SK-N-SH treated with all-trans-retinoic acid at 6 μM for 48 hours (cell line): ENCODE measurements at regions not wholly inside any gene's neighbourhood (a gene's known extent, or its start where the extent isn't known, plus 50 kb on each side); places are given as distances from the start of the nearest gene placed in this dataset.

Source experiments
- ATAC-seq: fragments of 200-7000 bp; cut with Tn5 transposase; 3 replicates; pipeline ENCODE4 v1.9.1; 2020; ENCODE audit warnings: mild to moderate bottlenecking, moderate library complexity
- ARNTL ChIP-seq: fragments of 450-650 bp; formaldehyde crosslinking; IDR thresholded peaks from 2 replicates; pipeline ENCODE4 v1.5.0; 2020; ENCODE audit warnings: low read depth, mild to moderate bottlenecking, moderate library complexity, borderline replicate concordance
- BACH2 ChIP-seq: fragments of 250-450 bp; sonication (Bioruptor Pico); IDR thresholded peaks from 2 replicates; pipeline ENCODE4 v1.9.0; 2021; ENCODE audit warnings: mild to moderate bottlenecking, borderline replicate concordance
- CREB5 ChIP-seq: fragments of 250-450 bp; sonication (Bioruptor Pico); IDR thresholded peaks from 2 replicates; pipeline ENCODE4 v1.5.1; 2020; ENCODE audit warnings: low read depth, mild to moderate bottlenecking, moderate library complexity
- CSRNP3 ChIP-seq: fragments of 250-450 bp; sonication (Bioruptor Pico); IDR thresholded peaks from 2 replicates; pipeline ENCODE4 v1.5.1; 2021; ENCODE audit warnings: mild to moderate bottlenecking, moderate library complexity
- ESRRG ChIP-seq: fragments of 250-450 bp; sonication (Bioruptor Pico); IDR thresholded peaks from 2 replicates; pipeline ENCODE4 v1.6.1; 2021; ENCODE audit warnings: mild to moderate bottlenecking
- GLIS3 ChIP-seq: fragments of 250-450 bp; sonication (Bioruptor Pico); IDR thresholded peaks from 2 replicates; pipeline ENCODE4 v1.5.0; 2020; ENCODE audit warnings: mild to moderate bottlenecking, moderate library complexity
- ISL1 ChIP-seq: fragments of 250-450 bp; sonication (Bioruptor Pico); IDR thresholded peaks from 2 replicates; pipeline ENCODE4 v2.1.2; 2022; ENCODE audit warnings: mild to moderate bottlenecking, moderate library complexity
- OSR1 ChIP-seq: fragments of 250-450 bp; sonication (Bioruptor Pico); IDR thresholded peaks from 2 replicates; pipeline ENCODE4 v1.8.0; 2022; ENCODE audit warnings: moderate library complexity, mild to moderate bottlenecking, inconsistent platforms
- POU6F1 ChIP-seq: fragments of 250-450 bp; sonication (Bioruptor Pico); IDR thresholded peaks from 2 replicates; pipeline ENCODE4 v1.8.0; 2021; ENCODE audit warnings: low read depth, mild to moderate bottlenecking, moderate library complexity, borderline replicate concordance
- PPARA ChIP-seq: fragments of 250-450 bp; sonication (Bioruptor Pico); IDR thresholded peaks from 2 replicates; pipeline ENCODE4 v1.5.0; 2020; ENCODE audit warnings: mild to moderate bottlenecking, borderline replicate concordance
- RARB ChIP-seq: fragments of 250-450 bp; sonication (Bioruptor Pico); IDR thresholded peaks from 2 replicates; pipeline ENCODE4 v1.8.0; 2021; ENCODE audit warnings: mild to moderate bottlenecking, moderate library complexity
- SNAI2 ChIP-seq: fragments of 250-450 bp; sonication (Bioruptor Pico); IDR thresholded peaks from 2 replicates; pipeline ENCODE4 v1.5.0; 2020; ENCODE audit warnings: mild to moderate bottlenecking, moderate library complexity
- TCF4 ChIP-seq: fragments of 250-450 bp; sonication (Bioruptor Pico); IDR thresholded peaks from 2 replicates; pipeline ENCODE4 v1.8.0; 2021; ENCODE audit warnings: mild to moderate bottlenecking, moderate library complexity, borderline replicate concordance
- TSHZ2 ChIP-seq: fragments of 250-450 bp; sonication (Bioruptor Pico); IDR thresholded peaks from 2 replicates; pipeline ENCODE4 v1.5.0; 2020; ENCODE audit warnings: mild to moderate bottlenecking, moderate library complexity
- ZFP3 ChIP-seq: fragments of 250-450 bp; sonication (Bioruptor Pico); IDR thresholded peaks from 2 replicates; pipeline ENCODE4 v1.5.0; 2020; ENCODE audit warnings: mild to moderate bottlenecking, moderate library complexity
- ZNF565 ChIP-seq: fragments of 450-650 bp; formaldehyde crosslinking; conservative IDR thresholded peaks from 2 replicates; pipeline ENCODE4 v1.5.0; 2020; ENCODE audit warnings: low read depth, mild to moderate bottlenecking, moderate library complexity
- ZNF70 ChIP-seq: fragments of 450-650 bp; formaldehyde crosslinking; IDR thresholded peaks from 2 replicates; pipeline ENCODE4 v1.5.0; 2020; ENCODE audit warnings: mild to moderate bottlenecking, moderate library complexity

- ATAC-seq = no peak
- TF ChIP-seq BACH2 (CRISPR knock-in tag) (no peak), POU6F1 (CRISPR knock-in tag) (no peak), TSHZ2 (no peak), TCF4 (CRISPR knock-in tag) (no peak), OSR1 (CRISPR knock-in tag) (no peak), PPARA (CRISPR knock-in tag) (no peak), CREB5 (no peak), CSRNP3 (CRISPR knock-in tag) (no peak), ARNTL (no peak)
Measured at GRCh38 chr2:67046591-67046990, 350.5 kb upstream of the ETAA1 start.

- no peak for ATAC-seq
- TF ChIP-seq TSHZ2 (no peak), ZFP3 (no peak), POU6F1 (CRISPR knock-in tag) (no peak), TCF4 (CRISPR knock-in tag) (no peak), GLIS3 (CRISPR knock-in tag) (no peak), ZNF565 (CRISPR knock-in tag) (no peak), ESRRG (CRISPR knock-in tag) (no peak), ISL1 (CRISPR knock-in tag) (no peak), CREB5 (no peak), RARB (CRISPR knock-in tag) (no peak), ZNF70 (CRISPR knock-in tag) (no peak), SNAI2 (CRISPR knock-in tag) (no peak), PPARA (CRISPR knock-in tag) (no peak)
Measured at GRCh38 chr2:67048314-67048713, 348.8 kb upstream of the ETAA1 start.
